K562 (cell line): ENCODE measurements at regions not wholly inside any gene's neighbourhood (a gene's known extent, or its start where the extent isn't known, plus 50 kb on each side); places are given as distances from the start of the nearest gene placed in this dataset.

Source experiments
- ATAC-seq: fragments of 200-7000 bp; cut with Tn5 transposase; 3 replicates; pipeline ENCODE4 v1.9.1; 2020; ENCODE audit warnings: moderate library complexity
- BruUV-seq: library from RNA; stranded (reverse); fragments of 400-500 nt; replicated peaks from 2 replicates; lab custom pipeline; 2021; lab: Mats Ljungman, UMichigan
- CTCF ChIA-PET: fragments of 300-600 bp; formaldehyde crosslinking; extraction: SDS; loops from one replicate; lab custom pipeline; 2021; ENCODE audit warnings: low intra/inter-chr PET ratio; lab: Yijun Ruan, JAX
- POLR2A ChIA-PET: fragments of 300-600, 350-650 bp; sonication (Branson Sonifier 250); formaldehyde crosslinking; extraction: SDS; loops from one replicate; lab custom pipeline; 2021; ENCODE audit warnings: antibody characterized with exemption, inconsistent platforms; lab: Yijun Ruan, JAX
- DNase-seq, 4 experiments: peaks; one replicate each; pipeline versions ENCODE4 v3.0.0 to v3.0.0-alpha.2; 2011 to 2018; ENCODE audit warnings: low spot score in 3 of 4, mixed read lengths in 3 of 4; ENCODE audit errors: extremely low read depth in 1 of 4
- FAIRE-seq: peaks from 2 replicates; lab custom pipeline; 2011; peaks lifted over from hg19 to GRCh38; lab: Jason Lieb, UNC
- H2AFZ ChIP-seq: 2 replicates; pipeline ENCODE4 v1.6.0; 2011; ENCODE audit warnings: low read depth, low read length, control low read depth, inconsistent platforms
- H3K27ac ChIP-seq: fragments of 200-600 bp; 3 replicates; pipeline ENCODE4 v1.8.0; 2011; ENCODE audit warnings: low read depth, mild to moderate bottlenecking, control low read depth, inconsistent platforms, low read length, moderate library complexity, mixed read lengths; ENCODE audit errors: extremely low read depth
- H3K27me3 ChIP-seq, 2 experiments: fragments of 300-600 bp in 1 of 2; 2 replicates in 1 of 2; 3 replicates in 1 of 2; pipeline versions ENCODE4 v1.6.0 to v1.8.0; 2011; ENCODE audit warnings: inconsistent platforms in 2 of 2, low read length in 2 of 2, mild to moderate bottlenecking in 1 of 2, mixed read lengths in 1 of 2, moderate library complexity in 1 of 2; ENCODE audit not compliant: control insufficient read depth in 2 of 2, insufficient read depth in 2 of 2
- H3K36me3 ChIP-seq: fragments of 300-600 bp; 3 replicates; pipeline ENCODE4 v1.8.0; 2011; ENCODE audit warnings: mild to moderate bottlenecking, low read length, inconsistent platforms; ENCODE audit not compliant: control insufficient read depth, insufficient read depth
- H3K4me1 ChIP-seq, 2 experiments: fragments of 200-600 bp in 1 of 2; replicated peaks in 1 of 2; 2 replicates in 1 of 2; 3 replicates in 1 of 2; pipeline versions ENCODE4 v1.5.1 to v1.8.0; 2011; ENCODE audit warnings: inconsistent platforms in 2 of 2, low read length in 2 of 2, mild to moderate bottlenecking in 1 of 2, mixed read lengths in 1 of 2, moderate library complexity in 1 of 2; ENCODE audit not compliant: control insufficient read depth in 2 of 2, insufficient read depth in 2 of 2
- H3K4me2 ChIP-seq: 2 replicates; pipeline ENCODE4 v1.6.1; 2011; ENCODE audit warnings: low read length, control low read depth, inconsistent platforms, mixed read lengths; ENCODE audit not compliant: insufficient read depth
- H3K4me3 ChIP-seq: fragments of 200-600 bp; sonication (generic), shearing (Covaris generic); 2 replicates; pipeline ENCODE4 v1.5.1; 2016; ENCODE audit warnings: control low read depth, inconsistent platforms
- H3K79me2 ChIP-seq: fragments of 200-600 bp; 3 replicates; pipeline ENCODE4 v1.8.0; 2011; ENCODE audit warnings: low read length, inconsistent platforms; ENCODE audit not compliant: control insufficient read depth, insufficient read depth
- H3K9ac ChIP-seq, 2 experiments: 2 replicates each; pipeline versions ENCODE4 v1.6.0 to v1.6.1; 2011; ENCODE audit warnings: low read depth in 2 of 2, low read length in 2 of 2, control low read depth in 1 of 2, inconsistent platforms in 1 of 2, mild to moderate bottlenecking in 1 of 2, mixed read lengths in 1 of 2; ENCODE audit not compliant: insufficient read depth in 1 of 2
- H3K9me1 ChIP-seq: one replicate; pipeline ENCODE4 v1.6.0; 2011; ENCODE audit warnings: inconsistent platforms, mild to moderate bottlenecking, low read length, moderate library complexity; ENCODE audit not compliant: control insufficient read depth, insufficient read depth
- H3K9me3 ChIP-seq: replicated peaks from 2 replicates; pipeline ENCODE4 v1.5.1; 2011; ENCODE audit warnings: low read depth, low read length, inconsistent platforms; ENCODE audit not compliant: control insufficient read depth, insufficient read depth
- H4K20me1 ChIP-seq: replicated peaks from 2 replicates; pipeline ENCODE4 v1.6.1; 2011; ENCODE audit warnings: low read length, inconsistent platforms, mixed read lengths; ENCODE audit not compliant: control insufficient read depth, insufficient read depth
- CHD2 ChIP-seq: IDR thresholded peaks from 2 replicates; pipeline ENCODE4 v1.6.1; 2011; ENCODE audit warnings: low read depth, low read length
- NBN ChIP-seq: fragments of 450-650 bp; IDR thresholded peaks from 2 replicates; pipeline ENCODE4 v1.6.1; 2016; ENCODE audit warnings: low read depth, mild to moderate bottlenecking
- USF2 ChIP-seq: sonication (generic); formaldehyde crosslinking; IDR thresholded peaks from 2 replicates; pipeline ENCODE4 v1.5.0; 2020; ENCODE audit warnings: missing genetic modification reagents
- ZBTB40 ChIP-seq, 2 experiments: fragments of 450-650 bp in 1 of 2; sonication (generic) in 1 of 2; formaldehyde crosslinking in 1 of 2; IDR thresholded peaks; 2 replicates each; pipeline versions ENCODE4 v1.7.1 to v1.9.0; 2016 to 2022; ENCODE audit warnings: inconsistent platforms in 1 of 2, mild to moderate bottlenecking in 1 of 2, missing genetic modification reagents in 1 of 2
- WGBS: fragments of 100-300 bp; shearing (Covaris generic); methylation state at CpG from one replicate; pipeline ENCODE4 v1.1.6; 2016; ENCODE audit warnings: low coverage, mixed read lengths; ENCODE audit not compliant: insufficient coverage; ENCODE audit errors: missing lambda C conversion rate; 5-methylcytosine and 5-hydroxymethylcytosine counted together
- in situ Hi-C: fragments of 300-500 bp; cut with MboI; formaldehyde crosslinking; loops from 4 replicates; pipeline ENCODE4 v1.15.0; 2018; ENCODE audit warnings: inconsistent platforms, mixed read lengths
- intact Hi-C: fragments of 100-400 bp; cut with micrococcal nuclease; formaldehyde crosslinking; loops from 2 replicates; pipeline ENCODE4 v1.14.2; 2022
- TF ChIP-seq, protein P1 (sequence below), 2 experiments: IDR thresholded peaks; 2 replicates each; pipeline ENCODE4 v1.6.1; 2011; ENCODE audit warnings: borderline replicate concordance in 1 of 2, control low read depth in 1 of 2, low read depth in 1 of 2, low read length in 1 of 2, mild to moderate bottlenecking in 1 of 2, mixed read lengths in 1 of 2, moderate library complexity in 1 of 2; ENCODE audit not compliant: insufficient read depth in 1 of 2, insufficient read length in 1 of 2, poor library complexity in 1 of 2, severe bottlenecking in 1 of 2; ENCODE audit errors: extremely low read depth in 1 of 2
- TF ChIP-seq, protein P2 (sequence below): fragments of 450-650 bp; IDR thresholded peaks from 2 replicates; pipeline ENCODE4 v1.6.1; 2017; ENCODE audit warnings: antibody characterized with exemption

- no peak for ATAC-seq
- H4K20me1 ChIP-seq, result no peaks in the 10 kb centered on the region
- no peaks in the 10 kb centered on the region for H3K9me3 ChIP-seq
- no TSS peak for BruUV-seq
- no peaks in the 10 kb centered on the region for H3K9me1 ChIP-seq
- H2AFZ ChIP-seq, result no peak overlapping the region
- WGBS, result 0% methylated on average over 1 of the region's 1 CpG
- intact Hi-C loops (no loop called here), in situ Hi-C loops (no loop called here)
- POLR2A ChIA-PET, result no interaction called here
- H3K4me1 ChIP-seq, result no peaks in the 10 kb centered on the region
- H3K4me2 ChIP-seq, result no peak overlapping the region
- no peaks in the 10 kb centered on the region; a peak in 1 of 5 replicates for H3K27me3 ChIP-seq
- no peak overlapping the region for H3K27ac ChIP-seq
- no peak overlapping the region for H3K9ac ChIP-seq
- no peaks in the 10 kb centered on the region for H3K36me3 ChIP-seq
- H3K79me2 ChIP-seq, result no peaks in the 10 kb centered on the region
- no peak for DNase-seq
- no peak for FAIRE-seq
- CTCF ChIA-PET, result no interaction called here
- no peak overlapping the region for H3K4me3 ChIP-seq
- TF ChIP-seq NBN (no peak), USF2 (CRISPR knock-in tag) (no peak), CHD2 (no peak), ZBTB40 (IDR thresholded peaks at IDR 0.05) (no peak), ZBTB40 (CRISPR knock-in tag; IDR thresholded peaks at IDR 0.05) (no peak)
- TF ChIP-seq, protein P1, sequence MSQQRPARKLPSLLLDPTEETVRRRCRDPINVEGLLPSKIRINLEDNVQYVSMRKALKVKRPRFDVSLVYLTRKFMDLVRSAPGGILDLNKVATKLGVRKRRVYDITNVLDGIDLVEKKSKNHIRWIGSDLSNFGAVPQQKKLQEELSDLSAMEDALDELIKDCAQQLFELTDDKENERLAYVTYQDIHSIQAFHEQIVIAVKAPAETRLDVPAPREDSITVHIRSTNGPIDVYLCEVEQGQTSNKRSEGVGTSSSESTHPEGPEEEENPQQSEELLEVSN (IDR thresholded peaks at IDR 0.05; ENCODE audit: borderline replicate concordance in 1 of 2, extremely low read depth in 1 of 2, insufficient read depth in 1 of 2, insufficient read length in 1 of 2, low read depth in 1 of 2, low read length in 1 of 2, poor library complexity in 1 of 2, severe bottlenecking in 1 of 2), result no peak
- TF ChIP-seq, protein P2, sequence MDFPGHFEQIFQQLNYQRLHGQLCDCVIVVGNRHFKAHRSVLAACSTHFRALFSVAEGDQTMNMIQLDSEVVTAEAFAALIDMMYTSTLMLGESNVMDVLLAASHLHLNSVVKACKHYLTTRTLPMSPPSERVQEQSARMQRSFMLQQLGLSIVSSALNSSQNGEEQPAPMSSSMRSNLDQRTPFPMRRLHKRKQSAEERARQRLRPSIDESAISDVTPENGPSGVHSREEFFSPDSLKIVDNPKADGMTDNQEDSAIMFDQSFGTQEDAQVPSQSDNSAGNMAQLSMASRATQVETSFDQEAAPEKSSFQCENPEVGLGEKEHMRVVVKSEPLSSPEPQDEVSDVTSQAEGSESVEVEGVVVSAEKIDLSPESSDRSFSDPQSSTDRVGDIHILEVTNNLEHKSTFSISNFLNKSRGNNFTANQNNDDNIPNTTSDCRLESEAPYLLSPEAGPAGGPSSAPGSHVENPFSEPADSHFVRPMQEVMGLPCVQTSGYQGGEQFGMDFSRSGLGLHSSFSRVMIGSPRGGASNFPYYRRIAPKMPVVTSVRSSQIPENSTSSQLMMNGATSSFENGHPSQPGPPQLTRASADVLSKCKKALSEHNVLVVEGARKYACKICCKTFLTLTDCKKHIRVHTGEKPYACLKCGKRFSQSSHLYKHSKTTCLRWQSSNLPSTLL, result no peak
Measured at GRCh38 chr11:116449522-116449921, 323.3 kb downstream of the BUD13 start.
